ENCODE measurements at regions not wholly inside any gene's neighbourhood (a gene's known extent, or its start where the extent isn't known, plus 50 kb on each side); places are given as distances from the start of the nearest gene placed in this dataset.

GRCh38 chr10:107362306-107362705 lies 197.8 kb upstream of the SORCS1 start:
- TF ChIP-seq CTCF (IDR thresholded peaks at IDR 0.05; ENCODE audit: borderline replicate concordance, extremely low read depth, insufficient read depth) = no peak
- intact Hi-C loops (cut with DNase I) = no loop called here
- FAIRE-seq = no peak

GRCh38 chr10:107357033-107357432 lies 192.5 kb upstream of the SORCS1 start:
- intact Hi-C loops (cut with DNase I) = no loop called here
- no peaks in the 10 kb centered on the region for H3K9me3 ChIP-seq (ENCODE audit: control insufficient read depth in 2 of 3, insufficient read depth in 1 of 3, low read length in 3 of 3)
- no peak for FAIRE-seq
- H3K36me3 ChIP-seq (ENCODE audit: control insufficient read depth in 2 of 3, insufficient read depth in 3 of 3, low read length in 3 of 3) = no peaks in the 10 kb centered on the region
- no peak for TF ChIP-seq CTCF (IDR thresholded peaks at IDR 0.05; ENCODE audit: borderline replicate concordance, extremely low read depth, insufficient read depth)
- H3K4me3 ChIP-seq (ENCODE audit: low read length in 3 of 3) = no peak overlapping the region
- H3K27me3 ChIP-seq (ENCODE audit: control insufficient read depth, insufficient read depth, low read length) = no peaks in the 10 kb centered on the region
- no peak overlapping the region for H3K27ac ChIP-seq (ENCODE audit: low read depth in 2 of 2, low read length in 2 of 2)
- H3K9ac ChIP-seq (ENCODE audit: low read length in 3 of 3) = no peak overlapping the region
- no peak for DNase-seq
- H3K4me1 ChIP-seq (ENCODE audit: control insufficient read depth in 2 of 3, insufficient read depth in 2 of 3, low read depth in 1 of 3, low read length in 3 of 3) = no peaks in the 10 kb centered on the region

More at GRCh38 chr10:107362306-107362705, 197.8 kb upstream of the SORCS1 start:
- DNase-seq = no peak
- H3K27me3 ChIP-seq (ENCODE audit: control insufficient read depth, insufficient read depth, low read length) = no peaks in the 10 kb centered on the region
- no peak overlapping the region for H3K27ac ChIP-seq (ENCODE audit: low read depth in 2 of 2, low read length in 2 of 2)
- H3K4me1 ChIP-seq (ENCODE audit: control insufficient read depth in 2 of 3, insufficient read depth in 2 of 3, low read depth in 1 of 3, low read length in 3 of 3) = no peaks in the 10 kb centered on the region
- no peak overlapping the region for H3K9ac ChIP-seq (ENCODE audit: low read length in 3 of 3)
- no peaks in the 10 kb centered on the region for H3K9me3 ChIP-seq (ENCODE audit: control insufficient read depth in 2 of 3, insufficient read depth in 1 of 3, low read length in 3 of 3)
- H3K4me3 ChIP-seq (ENCODE audit: low read length in 3 of 3) = no peak overlapping the region
- H3K36me3 ChIP-seq (ENCODE audit: control insufficient read depth in 2 of 3, insufficient read depth in 3 of 3, low read length in 3 of 3) = no peaks in the 10 kb centered on the region

GRCh38 chr10:107356396-107356795 lies 191.9 kb upstream of the SORCS1 start:
- Histone ChIP-seq H3K27ac (ENCODE audit: low read depth in 2 of 2, low read length in 2 of 2) (no peak overlapping the region), H3K9me3 (ENCODE audit: control insufficient read depth in 2 of 3, insufficient read depth in 1 of 3, low read length in 3 of 3) (no peaks in the 10 kb centered on the region), H3K27me3 (ENCODE audit: control insufficient read depth, insufficient read depth, low read length) (no peaks in the 10 kb centered on the region), H3K4me3 (ENCODE audit: low read length in 3 of 3) (no peak overlapping the region), H3K36me3 (ENCODE audit: control insufficient read depth in 2 of 3, insufficient read depth in 3 of 3, low read length in 3 of 3) (no peaks in the 10 kb centered on the region), H3K4me1 (ENCODE audit: control insufficient read depth in 2 of 3, insufficient read depth in 2 of 3, low read depth in 1 of 3, low read length in 3 of 3) (no peaks in the 10 kb centered on the region), H3K9ac (ENCODE audit: low read length in 3 of 3) (no peak overlapping the region)
- TF ChIP-seq CTCF (IDR thresholded peaks at IDR 0.05; ENCODE audit: borderline replicate concordance, extremely low read depth, insufficient read depth) = no peak
- intact Hi-C loops (cut with DNase I) = no loop called here
- FAIRE-seq = no peak
- no peak for DNase-seq

GRCh38 chr10:107342711-107343110 lies 178.2 kb upstream of the SORCS1 start:
- DNase-seq (no peak), FAIRE-seq (no peak)
- Histone ChIP-seq H3K36me3 (ENCODE audit: control insufficient read depth in 2 of 3, insufficient read depth in 3 of 3, low read length in 3 of 3) (no peaks in the 10 kb centered on the region), H3K4me1 (ENCODE audit: control insufficient read depth in 2 of 3, insufficient read depth in 2 of 3, low read depth in 1 of 3, low read length in 3 of 3) (no peaks in the 10 kb centered on the region), H3K9me3 (ENCODE audit: control insufficient read depth in 2 of 3, insufficient read depth in 1 of 3, low read length in 3 of 3) (no peaks in the 10 kb centered on the region), H3K27me3 (ENCODE audit: control insufficient read depth, insufficient read depth, low read length) (no peaks in the 10 kb centered on the region), H3K4me3 (ENCODE audit: low read length in 3 of 3) (no peak overlapping the region), H3K27ac (ENCODE audit: low read depth in 2 of 2, low read length in 2 of 2) (no peak overlapping the region), H3K9ac (ENCODE audit: low read length in 3 of 3) (no peak overlapping the region)
- TF ChIP-seq CTCF (IDR thresholded peaks at IDR 0.05; ENCODE audit: borderline replicate concordance, extremely low read depth, insufficient read depth) = no peak
- intact Hi-C loops (cut with DNase I) = no loop called here

All from kidney (tissue), 13 donors.